RPMI7951 (cell line): ENCODE measurements at regions not wholly inside any gene's neighbourhood (a gene's known extent, or its start where the extent isn't known, plus 50 kb on each side); places are given as distances from the start of the nearest gene placed in this dataset.
"Not testable (repeated sequence)": the region's sequence is repeated elsewhere in the genome, so short reads cannot be mapped to it uniquely, and the experiment has no call there.

Experiments used
- DNase-seq: peaks from one replicate; pipeline ENCODE4 v3.0.0-alpha.2; 2012; ENCODE audit warnings: low read depth

- peak; percentile 74 for DNase-seq
Observed at GRCh38 chr12:80045594-80045993, 53.7 kb upstream of the OTOGL start.

- DNase-seq, result peak; percentile 83
Observed at GRCh38 chr12:80044694-80045046, 54.7 kb upstream of the OTOGL start.

GRCh38 chr12:80041692-80042091 lies 57.6 kb upstream of the OTOGL start:
- DNase-seq, result peak; percentile 48

- no peak for DNase-seq
Observed at GRCh38 chr12:80041071-80041470, 58.3 kb upstream of the OTOGL start.

- DNase-seq, result peak; percentile 88
Observed at GRCh38 chr12:80040075-80040738, 59.1 kb upstream of the OTOGL start.

- DNase-seq, result no peak
Observed at GRCh38 chr12:80038062-80038560, 61.2 kb upstream of the OTOGL start.

- peak; percentile 78 for DNase-seq
Observed at GRCh38 chr12:80033448-80033847, 65.9 kb upstream of the OTOGL start.

- no peak for DNase-seq
Observed at GRCh38 chr12:80032946-80033345, 66.4 kb upstream of the OTOGL start.

- DNase-seq, result no peak
Observed at GRCh38 chr12:80031229-80031628, 68.1 kb upstream of the OTOGL start.

- DNase-seq, result no peak
Observed at GRCh38 chr12:80025638-80026037, 73.7 kb upstream of the OTOGL start.

GRCh38 chr12:80019691-80020090 lies 79.6 kb upstream of the OTOGL start:
- DNase-seq, result no peak

- no peak for DNase-seq
Observed at GRCh38 chr12:80018119-80018518, 81.2 kb upstream of the OTOGL start.

GRCh38 chr12:80017261-80017870 lies 82.0 kb upstream of the OTOGL start:
- no peak for DNase-seq

GRCh38 chr12:80016684-80017083 lies 81.8 kb upstream of the PPP1R12A start:
- DNase-seq, result no peak

GRCh38 chr12:80015660-80016059 lies 80.8 kb upstream of the PPP1R12A start:
- DNase-seq, result peak; percentile 59

GRCh38 chr12:80003744-80004143 lies 68.8 kb upstream of the PPP1R12A start:
- DNase-seq, result not testable (repeated sequence)

GRCh38 chr12:80001562-80001961 lies 66.7 kb upstream of the PPP1R12A start:
- no peak for DNase-seq

GRCh38 chr12:80000831-80001230 lies 65.9 kb upstream of the PPP1R12A start:
- DNase-seq, result no peak

- no peak for DNase-seq
Observed at GRCh38 chr12:79998554-79998953, 63.7 kb upstream of the PPP1R12A start.

GRCh38 chr12:79997096-79997791 lies 62.3 kb upstream of the PPP1R12A start:
- no peak for DNase-seq

- DNase-seq, result not testable (repeated sequence)
Observed at GRCh38 chr12:79995385-79996084, 60.6 kb upstream of the PPP1R12A start.

- DNase-seq, result no peak
Observed at GRCh38 chr12:79993106-79993862, 58.4 kb upstream of the PPP1R12A start.
